Neural progenitor cell (in vitro differentiated cells): ENCODE measurements at regions not wholly inside any gene's neighbourhood (a gene's known extent, or its start where the extent isn't known, plus 50 kb on each side); places are given as distances from the start of the nearest gene placed in this dataset.

Experiments
- EZH2phosphoT487 ChIP-seq: fragments of 200-600 bp; sonication (generic); IDR thresholded peaks from 2 replicates; pipeline ENCODE4 v1.6.1; 2017; ENCODE audit warnings: antibody characterized with exemption
- TF ChIP-seq, protein P1 (sequence below): fragments of 200-600 bp; sonication (generic); IDR thresholded peaks from 2 replicates; pipeline ENCODE4 v1.5.1; 2017; ENCODE audit warnings: antibody characterized with exemption, mild to moderate bottlenecking

DNA sequence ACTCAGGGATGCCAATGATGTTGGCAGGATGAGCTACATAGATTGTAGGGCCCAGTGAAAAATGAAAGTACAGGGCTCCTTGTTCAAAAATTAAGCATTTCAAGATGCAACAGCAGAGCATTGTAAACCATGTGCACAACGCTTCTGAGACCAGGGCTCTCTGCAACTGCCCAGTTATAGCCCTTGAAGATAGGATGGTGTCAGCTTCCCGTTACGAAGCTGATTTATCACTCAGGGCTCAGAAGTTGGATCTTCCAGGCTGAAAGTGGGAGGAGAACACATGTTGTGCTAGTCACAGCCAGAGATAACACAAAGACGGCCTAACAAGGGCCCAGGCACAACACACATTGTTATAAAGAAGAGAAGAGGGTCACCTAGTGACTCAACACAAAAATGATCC is 466.7 kb downstream of the TUBA3C start:
- TF ChIP-seq, protein P1, sequence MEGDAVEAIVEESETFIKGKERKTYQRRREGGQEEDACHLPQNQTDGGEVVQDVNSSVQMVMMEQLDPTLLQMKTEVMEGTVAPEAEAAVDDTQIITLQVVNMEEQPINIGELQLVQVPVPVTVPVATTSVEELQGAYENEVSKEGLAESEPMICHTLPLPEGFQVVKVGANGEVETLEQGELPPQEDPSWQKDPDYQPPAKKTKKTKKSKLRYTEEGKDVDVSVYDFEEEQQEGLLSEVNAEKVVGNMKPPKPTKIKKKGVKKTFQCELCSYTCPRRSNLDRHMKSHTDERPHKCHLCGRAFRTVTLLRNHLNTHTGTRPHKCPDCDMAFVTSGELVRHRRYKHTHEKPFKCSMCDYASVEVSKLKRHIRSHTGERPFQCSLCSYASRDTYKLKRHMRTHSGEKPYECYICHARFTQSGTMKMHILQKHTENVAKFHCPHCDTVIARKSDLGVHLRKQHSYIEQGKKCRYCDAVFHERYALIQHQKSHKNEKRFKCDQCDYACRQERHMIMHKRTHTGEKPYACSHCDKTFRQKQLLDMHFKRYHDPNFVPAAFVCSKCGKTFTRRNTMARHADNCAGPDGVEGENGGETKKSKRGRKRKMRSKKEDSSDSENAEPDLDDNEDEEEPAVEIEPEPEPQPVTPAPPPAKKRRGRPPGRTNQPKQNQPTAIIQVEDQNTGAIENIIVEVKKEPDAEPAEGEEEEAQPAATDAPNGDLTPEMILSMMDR = no peak
- TF ChIP-seq EZH2phosphoT487 = no peak
